KMS-11 (cell line): ENCODE measurements at regions not wholly inside any gene's neighbourhood (a gene's known extent, or its start where the extent isn't known, plus 50 kb on each side); places are given as distances from the start of the nearest gene placed in this dataset.

Source experiments
- H2AFZ ChIP-seq: fragments of 200-600 bp; sonication (generic); 2 replicates; pipeline ENCODE4 v1.6.1; 2016; ENCODE audit warnings: antibody characterized with exemption, mixed run types, low read depth
- H3K27ac ChIP-seq: fragments of 200-600 bp; sonication (generic); 2 replicates; pipeline ENCODE4 v1.6.1; 2016; ENCODE audit warnings: mild to moderate bottlenecking, mixed run types
- H3K27me3 ChIP-seq: fragments of 200-600 bp; sonication (generic); 2 replicates; pipeline ENCODE4 v1.6.1; 2017; ENCODE audit warnings: mild to moderate bottlenecking, low read depth, mixed run types, moderate library complexity; ENCODE audit not compliant: insufficient read depth
- H3K36me3 ChIP-seq: fragments of 200-600 bp; sonication (generic); 2 replicates; pipeline ENCODE4 v1.6.1; 2017; ENCODE audit warnings: mild to moderate bottlenecking, mixed run types; ENCODE audit not compliant: insufficient read depth
- H3K4me1 ChIP-seq: fragments of 200-600 bp; sonication (generic); 2 replicates; pipeline ENCODE4 v1.6.1; 2016; ENCODE audit warnings: mild to moderate bottlenecking, low read depth, mixed run types; ENCODE audit not compliant: poor library complexity, severe bottlenecking
- H3K4me2 ChIP-seq: fragments of 200-600 bp; sonication (generic); 2 replicates; pipeline ENCODE4 v1.7.0; 2016; ENCODE audit warnings: mild to moderate bottlenecking, mixed run types
- H3K4me3 ChIP-seq: fragments of 200-600 bp; sonication (generic); IDR thresholded peaks from 2 replicates; pipeline ENCODE4 v1.6.1; 2017; ENCODE audit warnings: low read depth, low read length, mixed read lengths; ENCODE audit not compliant: insufficient read depth
- H3K79me2 ChIP-seq: fragments of 200-600 bp; sonication (generic); 2 replicates; pipeline ENCODE4 v1.6.1; 2016; ENCODE audit warnings: low read depth, mixed run types; ENCODE audit not compliant: insufficient read depth
- H3K9ac ChIP-seq: fragments of 200-600 bp; sonication (generic); 2 replicates; pipeline ENCODE4 v1.6.1; 2016; ENCODE audit warnings: mild to moderate bottlenecking, mixed run types
- H4K20me1 ChIP-seq: fragments of 200-600 bp; sonication (generic); 2 replicates; pipeline ENCODE4 v1.6.1; 2016; ENCODE audit warnings: mild to moderate bottlenecking, mixed run types; ENCODE audit not compliant: insufficient read depth
- TF ChIP-seq, protein P1 (sequence below): fragments of 200-600 bp; sonication (generic); conservative IDR thresholded peaks from 2 replicates; pipeline ENCODE4 v1.6.1; 2017; ENCODE audit warnings: low read depth, mild to moderate bottlenecking, antibody characterized with exemption, low read length, moderate library complexity, mixed read lengths

DNA sequence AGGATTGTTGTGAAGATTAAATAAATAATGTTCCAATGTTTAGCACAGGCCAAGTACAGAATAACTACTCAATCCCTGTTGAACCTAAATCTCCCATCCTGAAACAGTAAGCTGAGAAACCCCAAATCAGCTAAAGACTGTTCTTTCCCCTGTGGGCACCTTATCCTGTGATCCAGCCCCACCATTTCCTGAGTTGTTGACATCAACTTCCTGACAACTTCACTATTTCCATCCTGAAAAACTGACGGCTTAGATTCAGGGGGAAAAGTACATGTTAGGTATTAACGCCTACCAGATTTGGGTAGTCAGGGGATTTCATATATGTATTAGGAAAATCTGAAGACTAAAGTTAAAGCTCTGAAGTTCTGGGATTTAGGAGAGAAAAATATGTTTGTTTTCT lies 51.7 kb upstream of the PALMD start:
- no peak overlapping the region for H3K27ac ChIP-seq
- no peak overlapping the region for H3K9ac ChIP-seq
- H2AFZ ChIP-seq: no peak overlapping the region
- no peak overlapping the region for H3K4me2 ChIP-seq
- H3K79me2 ChIP-seq: no peaks in the 10 kb centered on the region
- no peaks in the 10 kb centered on the region for H3K36me3 ChIP-seq
- no peak overlapping the region for H3K4me3 ChIP-seq
- TF ChIP-seq, protein P1, sequence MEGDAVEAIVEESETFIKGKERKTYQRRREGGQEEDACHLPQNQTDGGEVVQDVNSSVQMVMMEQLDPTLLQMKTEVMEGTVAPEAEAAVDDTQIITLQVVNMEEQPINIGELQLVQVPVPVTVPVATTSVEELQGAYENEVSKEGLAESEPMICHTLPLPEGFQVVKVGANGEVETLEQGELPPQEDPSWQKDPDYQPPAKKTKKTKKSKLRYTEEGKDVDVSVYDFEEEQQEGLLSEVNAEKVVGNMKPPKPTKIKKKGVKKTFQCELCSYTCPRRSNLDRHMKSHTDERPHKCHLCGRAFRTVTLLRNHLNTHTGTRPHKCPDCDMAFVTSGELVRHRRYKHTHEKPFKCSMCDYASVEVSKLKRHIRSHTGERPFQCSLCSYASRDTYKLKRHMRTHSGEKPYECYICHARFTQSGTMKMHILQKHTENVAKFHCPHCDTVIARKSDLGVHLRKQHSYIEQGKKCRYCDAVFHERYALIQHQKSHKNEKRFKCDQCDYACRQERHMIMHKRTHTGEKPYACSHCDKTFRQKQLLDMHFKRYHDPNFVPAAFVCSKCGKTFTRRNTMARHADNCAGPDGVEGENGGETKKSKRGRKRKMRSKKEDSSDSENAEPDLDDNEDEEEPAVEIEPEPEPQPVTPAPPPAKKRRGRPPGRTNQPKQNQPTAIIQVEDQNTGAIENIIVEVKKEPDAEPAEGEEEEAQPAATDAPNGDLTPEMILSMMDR: no peak
- no peaks in the 10 kb centered on the region for H3K4me1 ChIP-seq
- no peaks in the 10 kb centered on the region for H4K20me1 ChIP-seq
- no peaks in the 10 kb centered on the region for H3K27me3 ChIP-seq

DNA sequence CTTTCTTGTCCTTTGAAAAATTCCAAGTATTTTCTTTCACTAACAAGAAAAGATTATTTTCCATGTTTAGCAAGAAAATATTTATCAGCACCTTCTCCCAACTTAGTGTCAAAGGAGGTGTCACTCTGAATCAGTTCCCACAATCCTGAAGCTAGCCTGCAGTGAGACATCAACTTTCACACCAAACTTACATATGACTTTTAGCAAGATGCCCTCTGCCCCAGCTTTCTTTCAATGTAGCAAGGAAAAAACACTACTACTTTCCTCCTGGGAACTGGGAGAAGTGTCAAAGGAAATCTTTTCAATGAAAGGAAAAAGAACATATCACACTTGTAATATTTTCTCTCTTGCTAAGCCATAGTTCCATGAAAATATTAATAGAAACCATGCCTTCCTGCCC lies 50.9 kb upstream of the PALMD start:
- Histone ChIP-seq H3K4me2 (no peak overlapping the region), H3K36me3 (no peaks in the 10 kb centered on the region), H3K27me3 (no peaks in the 10 kb centered on the region), H4K20me1 (no peaks in the 10 kb centered on the region), H3K79me2 (no peaks in the 10 kb centered on the region), H2AFZ (no peak overlapping the region), H3K9ac (no peak overlapping the region), H3K27ac (no peak overlapping the region), H3K4me1 (no peaks in the 10 kb centered on the region), H3K4me3 (no peak overlapping the region)
- TF ChIP-seq, protein P1: no peak

DNA sequence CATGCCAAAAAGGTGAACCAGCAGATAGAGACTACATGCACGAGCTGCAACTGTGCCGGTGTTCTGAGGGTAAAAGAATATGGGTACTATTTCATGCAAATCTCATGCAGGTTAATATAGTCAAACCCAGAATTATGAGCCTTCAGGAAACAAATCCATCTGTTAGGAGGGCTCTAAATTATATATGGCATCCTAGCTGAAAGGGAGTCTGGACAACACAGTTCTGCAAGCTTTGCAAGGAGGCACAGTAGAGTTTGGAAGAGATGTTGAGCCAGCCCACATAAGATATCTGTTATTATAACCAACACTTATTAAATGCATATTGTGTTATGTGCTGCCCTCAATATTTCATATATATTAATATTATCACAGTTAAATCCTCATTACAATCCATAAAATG lies 50.5 kb upstream of the PALMD start:
- TF ChIP-seq, protein P1: no peak
- H3K27ac ChIP-seq: no peak overlapping the region
- no peaks in the 10 kb centered on the region for H4K20me1 ChIP-seq
- no peak overlapping the region for H3K4me2 ChIP-seq
- H3K4me1 ChIP-seq: no peaks in the 10 kb centered on the region
- no peaks in the 10 kb centered on the region for H3K36me3 ChIP-seq
- no peak overlapping the region for H3K4me3 ChIP-seq
- H3K9ac ChIP-seq: no peak overlapping the region
- no peaks in the 10 kb centered on the region for H3K27me3 ChIP-seq
- H2AFZ ChIP-seq: no peak overlapping the region
- H3K79me2 ChIP-seq: no peaks in the 10 kb centered on the region
